IMR-90 (cell line): ENCODE measurements at regions not wholly inside any gene's neighbourhood (a gene's known extent, or its start where the extent isn't known, plus 50 kb on each side); places are given as distances from the start of the nearest gene placed in this dataset.

Experiments used
- ATAC-seq: fragments of 200-7000 bp; cut with Tn5 transposase; 2 replicates; pipeline ENCODE4 v1.9.1; 2020; ENCODE audit warnings: low read depth, mild to moderate bottlenecking, moderate library complexity
- BruUV-seq: library from RNA; stranded (reverse); fragments of 400-500 nt; replicated peaks from 2 replicates; lab custom pipeline; 2021; lab: Mats Ljungman, UMichigan
- CTCF ChIA-PET: fragments of 300-600 bp; formaldehyde crosslinking; extraction: SDS; loops from one replicate; lab custom pipeline; 2021; ENCODE audit warnings: antibody characterized with exemption; lab: Yijun Ruan, JAX
- POLR2A ChIA-PET: fragments of 300-600 bp; sonication (Branson Sonifier 250); formaldehyde crosslinking; loops from one replicate; lab custom pipeline; 2022; ENCODE audit warnings: antibody characterized with exemption; ENCODE audit not compliant: unreplicated experiment; lab: Charles Lee
- DNase-seq: peaks from one replicate; pipeline ENCODE4 v3.0.0; 2013
- H2AFZ ChIP-seq: replicated peaks from 2 replicates; pipeline ENCODE3; 2013; ENCODE audit warnings: low read length, mild to moderate bottlenecking; ENCODE audit not compliant: poor library complexity
- H2AK5ac ChIP-seq: 2 replicates; pipeline ENCODE4 v1.6.1; 2013; ENCODE audit warnings: low read depth, low read length, inconsistent platforms
- H2AK9ac ChIP-seq: replicated peaks from 2 replicates; pipeline ENCODE3; 2013; ENCODE audit warnings: mild to moderate bottlenecking, low read depth, low read length, moderate library complexity; ENCODE audit not compliant: poor library complexity
- H2BK120ac ChIP-seq: 2 replicates; pipeline ENCODE4 v1.6.1; 2013; ENCODE audit warnings: low read depth, low read length, inconsistent platforms
- H2BK15ac ChIP-seq: 3 replicates; pipeline ENCODE4 v1.6.1; 2013; ENCODE audit warnings: low read depth, low read length, inconsistent platforms
- H2BK20ac ChIP-seq: 2 replicates; pipeline ENCODE4 v1.6.1; 2013; ENCODE audit warnings: low read depth, mild to moderate bottlenecking, inconsistent platforms, low read length, moderate library complexity
- H2BK5ac ChIP-seq: 2 replicates; pipeline ENCODE4 v1.6.1; 2013; ENCODE audit warnings: mild to moderate bottlenecking, low read depth, low read length, inconsistent platforms; ENCODE audit not compliant: poor library complexity, severe bottlenecking
- H3K14ac ChIP-seq: replicated peaks from 2 replicates; pipeline ENCODE4 v1.6.1; 2013; ENCODE audit warnings: low read depth, low read length, inconsistent platforms
- H3K18ac ChIP-seq: 2 replicates; pipeline ENCODE4 v1.6.1; 2013; ENCODE audit warnings: low read depth, low read length, control low read depth
- H3K23ac ChIP-seq: 2 replicates; pipeline ENCODE4 v1.6.1; 2013; ENCODE audit warnings: low read depth, low read length, inconsistent platforms
- H3K27ac ChIP-seq: 2 replicates; pipeline ENCODE4 v1.5.1; 2013; ENCODE audit warnings: mild to moderate bottlenecking, control low read depth, low read length; ENCODE audit not compliant: insufficient read depth
- H3K27me3 ChIP-seq: 2 replicates; pipeline ENCODE4 v1.6.1; 2013; ENCODE audit warnings: low read length; ENCODE audit not compliant: control insufficient read depth, insufficient read depth
- H3K36me3 ChIP-seq: 2 replicates; pipeline ENCODE4 v1.6.1; 2013; ENCODE audit warnings: low read length, mixed read lengths; ENCODE audit not compliant: control insufficient read depth, insufficient read depth
- H3K4ac ChIP-seq: 2 replicates; pipeline ENCODE4 v1.6.1; 2013; ENCODE audit warnings: low read depth, low read length, inconsistent platforms
- H3K4me1 ChIP-seq: 2 replicates; pipeline ENCODE4 v1.6.1; 2013; ENCODE audit warnings: low read length, mixed read lengths; ENCODE audit not compliant: control insufficient read depth, insufficient read depth
- H3K4me2 ChIP-seq: 2 replicates; pipeline ENCODE4 v1.6.1; 2013; ENCODE audit warnings: low read depth, mild to moderate bottlenecking, control low read depth, low read length, moderate library complexity
- H3K4me3 ChIP-seq: 2 replicates; pipeline ENCODE4 v1.5.1; 2013; ENCODE audit warnings: low read depth, mild to moderate bottlenecking, control low read depth, low read length, moderate library complexity; ENCODE audit not compliant: insufficient read depth
- H3K56ac ChIP-seq: 2 replicates; pipeline ENCODE4 v1.6.1; 2013; ENCODE audit warnings: low read length, inconsistent platforms; ENCODE audit not compliant: insufficient read depth; ENCODE audit errors: extremely low read depth
- H3K79me1 ChIP-seq, 2 experiments: 2 replicates each; pipeline ENCODE4 v1.6.1; 2013; ENCODE audit warnings: low read length in 2 of 2, inconsistent platforms in 1 of 2, low read depth in 1 of 2
- H3K9ac ChIP-seq: 2 replicates; pipeline ENCODE4 v1.6.1; 2013; ENCODE audit warnings: low read depth, low read length, control low read depth
- H3K9me1 ChIP-seq: 2 replicates; pipeline ENCODE4 v1.6.1; 2013; ENCODE audit warnings: low read length, inconsistent platforms; ENCODE audit not compliant: insufficient read depth
- H3K9me3 ChIP-seq: 2 replicates; pipeline ENCODE4 v1.6.1; 2013; ENCODE audit warnings: low read length; ENCODE audit not compliant: control insufficient read depth, insufficient read depth
- H4K20me1 ChIP-seq: 2 replicates; pipeline ENCODE4 v1.6.1; 2013; ENCODE audit warnings: low read length, inconsistent platforms; ENCODE audit not compliant: insufficient read depth
- H4K5ac ChIP-seq: 2 replicates; pipeline ENCODE4 v1.6.1; 2013; ENCODE audit warnings: mild to moderate bottlenecking, low read depth, low read length, control low read depth
- H4K8ac ChIP-seq, 2 experiments: 2 replicates each; pipeline ENCODE4 v1.6.1; 2013; ENCODE audit warnings: low read depth in 2 of 2, low read length in 2 of 2, control low read depth in 1 of 2, inconsistent platforms in 1 of 2
- H4K91ac ChIP-seq: 2 replicates; pipeline ENCODE4 v1.6.1; 2013; ENCODE audit warnings: low read depth, low read length, inconsistent platforms; ENCODE audit not compliant: insufficient read depth
- BHLHE40 ChIP-seq: fragments of 150-350 bp; IDR thresholded peaks from 2 replicates; pipeline ENCODE4 v1.6.1; 2016; ENCODE audit warnings: mild to moderate bottlenecking, low read depth, low read length
- CEBPB ChIP-seq: IDR thresholded peaks from 2 replicates; pipeline ENCODE4 v1.6.1; 2012; ENCODE audit warnings: low read depth, low read length, improper control_type of control experiment
- MAZ ChIP-seq: IDR thresholded peaks from 2 replicates; pipeline ENCODE4 v1.6.1; 2012; ENCODE audit warnings: low read depth, mild to moderate bottlenecking, low read length, improper control_type of control experiment, moderate library complexity, borderline replicate concordance
- POLR2A ChIP-seq: IDR thresholded peaks from 2 replicates; pipeline ENCODE4 v1.6.1; 2012; ENCODE audit warnings: mild to moderate bottlenecking, low read depth, low read length
- RAD21 ChIP-seq: IDR thresholded peaks from 2 replicates; pipeline ENCODE4 v1.6.1; 2012; ENCODE audit warnings: low read length, improper control_type of control experiment
- RCOR1 ChIP-seq: IDR thresholded peaks from 2 replicates; pipeline ENCODE4 v1.6.1; 2012; ENCODE audit warnings: mild to moderate bottlenecking, low read length, improper control_type of control experiment; ENCODE audit not compliant: insufficient replicate concordance
- RFX5 ChIP-seq: IDR thresholded peaks from 2 replicates; pipeline ENCODE4 v1.8.0; 2012; ENCODE audit warnings: low read depth, mild to moderate bottlenecking, low read length, moderate library complexity
- WGBS, 2 experiments: methylation state at CpG; one replicate each; pipeline versions ENCODE4 v1.1.5 to v1.1.7; 2013; ENCODE audit warnings: missing lambda C conversion rate in 2 of 2; ENCODE audit not compliant: insufficient read length in 1 of 2; ENCODE audit errors: extremely low coverage in 2 of 2; 5-methylcytosine and 5-hydroxymethylcytosine counted together
- dilution Hi-C: fragments of 300-500 bp; cut with HindIII; formaldehyde crosslinking; loops from one replicate; pipeline ENCODE4 v1.14.3; 2018; ENCODE audit warnings: low sequenced_read_pairs; ENCODE audit not compliant: unreplicated experiment
- in situ Hi-C: fragments of 300-500 bp; cut with MboI; formaldehyde crosslinking; loops from 3 replicates; pipeline ENCODE4 v1.14.3; 2019; ENCODE audit warnings: low sequenced_read_pairs, inconsistent platforms, mixed read lengths
- intact Hi-C: fragments of 100-400 bp; cut with micrococcal nuclease; formaldehyde crosslinking; loops from 2 replicates; pipeline ENCODE4 v1.10.0; 2022

GRCh38 chr14:51444353-51445000 lies 204.4 kb downstream of the TMX1 start:
- peaks cover 23% of the 10 kb centered on the region for H3K4me1 ChIP-seq
- no peak for ATAC-seq
- no TSS peak for BruUV-seq
- peaks cover 0 to 13% of the 10 kb centered on the region in 2 experiments; a peak in 1 of 4 replicates for H3K79me1 ChIP-seq
- in situ Hi-C loops (no loop called here), intact Hi-C loops (loop anchor here (5.0 kb wide), 2 partner anchors 137 to 153 kb away; no protein-coding TSS in a partner anchor), dilution Hi-C loops (no loop called here)
- peak overlapping the region; percentile 93 for H2BK15ac ChIP-seq
- peak overlapping the region; percentile 83 for H3K23ac ChIP-seq
- H3K4ac ChIP-seq: peak overlapping the region; percentile 100
- WGBS, 2 experiments: 100% methylated on average over 1 of the region's 9 CpGs; no CpG with 5 or more reads in 1 of the 2 experiments
- peaks cover 26% of the 10 kb centered on the region for H3K9me1 ChIP-seq
- H4K91ac ChIP-seq: peak overlapping the region; percentile 99
- peak overlapping the region; percentile 92 for H3K18ac ChIP-seq
- peak overlapping the region; percentile 61; the same call in 1 of the 2 replicates for H3K56ac ChIP-seq
- no peaks in the 10 kb centered on the region for H3K9me3 ChIP-seq
- no peaks in the 10 kb centered on the region for H3K27me3 ChIP-seq
- peak overlapping the region; percentile 68 for H2AK5ac ChIP-seq
- H3K9ac ChIP-seq: no peak overlapping the region
- peak overlapping the region; percentile 90 for H3K14ac ChIP-seq
- peak overlapping the region; percentile 44 for H3K27ac ChIP-seq
- POLR2A ChIA-PET: no interaction called here
- peak overlapping the region; percentile 90 for H2BK5ac ChIP-seq
- peak overlapping the region; percentile 13 for H2AK9ac ChIP-seq
- peak overlapping the region; percentile 30 to 98 for H4K8ac ChIP-seq
- H3K36me3 ChIP-seq: no peaks in the 10 kb centered on the region
- H4K20me1 ChIP-seq: no peaks in the 10 kb centered on the region
- H2BK20ac ChIP-seq: peak overlapping the region; percentile 96
- no peak overlapping the region for H3K4me3 ChIP-seq
- H4K5ac ChIP-seq: peak overlapping the region; percentile 66
- CTCF ChIA-PET: interaction anchor here (0.5 kb wide), 1 partner anchor 161 kb away, joined by 3 read pairs; no protein-coding TSS in a partner anchor
- H3K4me2 ChIP-seq: no peak overlapping the region
- TF ChIP-seq CEBPB (no peak), RFX5 (no peak), BHLHE40 (no peak), RCOR1 (no peak), POLR2A (no peak), RAD21 (no peak), MAZ (no peak)
- no peak for DNase-seq
- H2AFZ ChIP-seq: no peak overlapping the region
- H2BK120ac ChIP-seq: peak overlapping the region; percentile 98
